Heart right ventricle (tissue), 16 donors: ENCODE measurements at regions not wholly inside any gene's neighbourhood (a gene's known extent, or its start where the extent isn't known, plus 50 kb on each side); places are given as distances from the start of the nearest gene placed in this dataset.

Experiments
- ATAC-seq, 8 donors: fragments of 200-7000 bp; cut with Tn5 transposase; one replicate each; pipeline ENCODE4 v1.9.1; 2020; ENCODE audit warnings: mild to moderate bottlenecking in 8 of 8, moderate library complexity in 8 of 8, moderate number of reproducible peaks in 1 of 8
- DNase-seq, 2 donors: peaks; one replicate each; pipeline ENCODE4 v3.0.0-alpha.2; 2020
- H3K27ac ChIP-seq, 10 donors: fragments of 200-600 bp; sonication (generic) in 2 of 10; one replicate each; pipeline versions ENCODE4 v1.5.0 to v1.8.0; 2020 to 2022; ENCODE audit warnings: mild to moderate bottlenecking in 3 of 10
- H3K27me3 ChIP-seq, 7 donors: fragments of 200-600 bp; one replicate each; pipeline ENCODE4 v1.8.0; 2021 to 2022; ENCODE audit warnings: mild to moderate bottlenecking in 2 of 7
- H3K36me3 ChIP-seq, 9 donors: fragments of 200-600 bp; sonication (generic) in 1 of 9; one replicate each; pipeline versions ENCODE4 v1.5.0 to v1.8.0; 2020 to 2022; ENCODE audit warnings: mild to moderate bottlenecking in 2 of 9
- H3K4me1 ChIP-seq, 9 donors: fragments of 200-600 bp; sonication (generic) in 1 of 9; one replicate each; pipeline versions ENCODE4 v1.5.0 to v1.8.0; 2020 to 2022; ENCODE audit warnings: mild to moderate bottlenecking in 4 of 9
- H3K4me3 ChIP-seq, 10 donors: fragments of 200-600 bp; sonication (generic) in 2 of 10; one replicate each; pipeline versions ENCODE4 v1.5.0 to v1.8.0; 2020 to 2022; ENCODE audit warnings: mild to moderate bottlenecking in 7 of 10, moderate library complexity in 2 of 10
- H3K9me3 ChIP-seq, 11 donors: fragments of 200-600 bp in 10 of 11; sonication (generic) in 2 of 11; one replicate each; pipeline versions ENCODE4 v1.5.0 to v1.8.0; 2013 to 2022; ENCODE audit warnings: mild to moderate bottlenecking in 2 of 11, control low read depth in 1 of 11, moderate library complexity in 1 of 11
- WGBS, 2 donors: extraction: QIAGEN DNeasy Blood & Tissue Kit; methylation state at CpG; one replicate each; pipeline ENCODE4 v1.1.7; 2013; ENCODE audit warnings: inconsistent platforms in 1 of 2; 5-methylcytosine and 5-hydroxymethylcytosine counted together
- intact Hi-C, 10 donors: fragments of 100-400 bp; cut with DNase I; formaldehyde crosslinking; loops; one replicate each; pipeline versions ENCODE4 v1.11.1 to v1.14.2; 2022
- TF ChIP-seq, protein P1 (sequence below), 9 donors: fragments of 200-600 bp; sonication (generic) in 2 of 9; IDR thresholded peaks; one replicate each; pipeline versions ENCODE4 v1.5.0 to v1.8.0; 2021 to 2022; ENCODE audit warnings: antibody characterized with exemption in 9 of 9, mild to moderate bottlenecking in 5 of 9, moderate library complexity in 1 of 9
- donor health status: Arrhythmogenic right ventricular cardiomyopathy.
- donor health status: ischemic (EF 13 %, LVEDD 7.1; RV severe dilation, severe dysfunction).
- donor health status: healthy with polysubstance abuse.
- donor health status: DM: no; HTN: yes; CAD: no.
- donor health status: DM: no; HTN: no; CAD: no.
- donor health status: ischemic (EF 25% LVEDD 6.9; RV normal size, moderate dysfunction).
- donor health status: ischemic (EF 25% LVEDD 5.7; RV mildly dilated, moderate dysfunction).
- donor health status: healthy.
- donor health status: DM: yes; HTN: yes; CAD: no.
- donor health status: Ischemic cardiomyopathy.
- donor health status: ischemic (EF 35%, LVEDD 5.7; RV mildly dilated, moderate dysfunction).
- donor health status: nonischemic (EF 11% LVEDD 7.7; RV severe dilation, severe dysfunction).
- donor health status: DM: yes; HTN: yes; CAD: no.
- donor health status: PGD.
- donor health status: ischemic (EF 29% LVEDD 5.4; RV normal size, mild dysfunction).
- donor health status: nonischemic (EF 23%, LVEDD 6.1; RV moderate dilation, normal function).

DNA sequence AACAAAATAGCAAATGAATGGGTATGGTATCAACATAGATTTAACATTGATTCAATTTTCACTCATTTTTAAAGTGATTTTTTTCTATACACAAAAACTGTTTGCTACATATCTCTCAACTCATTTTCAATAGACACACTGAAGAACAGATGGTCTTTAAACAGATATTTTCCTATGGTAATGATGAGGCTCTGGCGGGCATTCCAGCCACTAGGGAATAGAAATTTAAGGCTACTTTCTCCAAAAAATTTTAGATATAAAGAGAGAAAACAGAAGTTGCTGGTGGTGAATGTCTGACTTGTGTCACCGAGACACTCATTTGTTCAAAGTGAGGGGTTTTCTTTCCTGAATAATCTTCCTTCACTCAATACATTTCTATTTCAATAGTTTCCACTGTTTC is 693.0 kb downstream of the ETS1 start:
- TF ChIP-seq, protein P1, sequence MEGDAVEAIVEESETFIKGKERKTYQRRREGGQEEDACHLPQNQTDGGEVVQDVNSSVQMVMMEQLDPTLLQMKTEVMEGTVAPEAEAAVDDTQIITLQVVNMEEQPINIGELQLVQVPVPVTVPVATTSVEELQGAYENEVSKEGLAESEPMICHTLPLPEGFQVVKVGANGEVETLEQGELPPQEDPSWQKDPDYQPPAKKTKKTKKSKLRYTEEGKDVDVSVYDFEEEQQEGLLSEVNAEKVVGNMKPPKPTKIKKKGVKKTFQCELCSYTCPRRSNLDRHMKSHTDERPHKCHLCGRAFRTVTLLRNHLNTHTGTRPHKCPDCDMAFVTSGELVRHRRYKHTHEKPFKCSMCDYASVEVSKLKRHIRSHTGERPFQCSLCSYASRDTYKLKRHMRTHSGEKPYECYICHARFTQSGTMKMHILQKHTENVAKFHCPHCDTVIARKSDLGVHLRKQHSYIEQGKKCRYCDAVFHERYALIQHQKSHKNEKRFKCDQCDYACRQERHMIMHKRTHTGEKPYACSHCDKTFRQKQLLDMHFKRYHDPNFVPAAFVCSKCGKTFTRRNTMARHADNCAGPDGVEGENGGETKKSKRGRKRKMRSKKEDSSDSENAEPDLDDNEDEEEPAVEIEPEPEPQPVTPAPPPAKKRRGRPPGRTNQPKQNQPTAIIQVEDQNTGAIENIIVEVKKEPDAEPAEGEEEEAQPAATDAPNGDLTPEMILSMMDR (IDR thresholded peaks at IDR 0.05), result no peak
- 83 to 88% methylated on average over 2 of the region's 2 CpGs for WGBS, 2 donors

DNA sequence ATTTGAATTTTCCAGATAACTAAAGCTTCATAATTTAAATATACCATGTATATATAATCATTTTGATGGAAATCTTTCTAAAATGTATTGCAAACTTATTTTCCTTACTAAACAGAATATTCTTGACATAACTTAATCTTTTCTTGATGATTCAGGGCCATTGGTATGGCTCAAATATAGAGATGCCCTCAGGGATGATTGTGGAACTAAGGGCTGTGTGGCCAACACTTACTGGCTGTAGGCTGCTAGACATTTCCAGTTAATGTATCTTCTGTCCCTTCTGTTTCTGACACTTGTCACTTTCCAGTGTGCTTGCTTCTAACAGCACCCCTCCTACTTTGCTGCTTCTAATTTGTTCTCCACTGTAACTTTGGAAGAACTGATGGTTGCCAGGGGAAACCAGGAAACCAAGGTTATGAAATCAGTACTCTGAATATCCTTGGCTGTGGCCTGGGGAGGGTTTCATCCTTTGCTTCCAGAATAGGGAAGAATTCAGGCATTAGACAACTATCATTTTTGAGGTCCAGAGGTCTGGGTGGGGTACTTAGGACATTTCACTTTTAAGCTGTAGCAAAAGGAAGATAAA is 697.2 kb downstream of the ETS1 start:
- ATAC-seq, result no peak
- H3K9me3 ChIP-seq, result peaks cover 0 to 16% (median 8%) of the 10 kb centered on the region in 11 donors
- no peak overlapping the region for H3K4me3 ChIP-seq
- no peaks in the 10 kb centered on the region for H3K27me3 ChIP-seq
- no peak for DNase-seq
- H3K4me1 ChIP-seq, result no peaks in the 10 kb centered on the region
- H3K27ac ChIP-seq, result no peak overlapping the region
- TF ChIP-seq, protein P1 (IDR thresholded peaks at IDR 0.05), result no peak
- intact Hi-C loops, result no loop called here
- H3K36me3 ChIP-seq, result no peaks in the 10 kb centered on the region

More for the DNA sequence above, 693.0 kb downstream of the ETS1 start:
- H3K36me3 ChIP-seq, result no peaks in the 10 kb centered on the region
- intact Hi-C loops, result no loop called here
- H3K4me1 ChIP-seq, result no peaks in the 10 kb centered on the region
- no peak overlapping the region for H3K27ac ChIP-seq
- H3K4me3 ChIP-seq, result no peak overlapping the region
- DNase-seq (no peak), ATAC-seq (no peak)
- H3K9me3 ChIP-seq, result peaks cover 0 to 19% (median 5%) of the 10 kb centered on the region in 11 donors
- no peaks in the 10 kb centered on the region for H3K27me3 ChIP-seq

DNA sequence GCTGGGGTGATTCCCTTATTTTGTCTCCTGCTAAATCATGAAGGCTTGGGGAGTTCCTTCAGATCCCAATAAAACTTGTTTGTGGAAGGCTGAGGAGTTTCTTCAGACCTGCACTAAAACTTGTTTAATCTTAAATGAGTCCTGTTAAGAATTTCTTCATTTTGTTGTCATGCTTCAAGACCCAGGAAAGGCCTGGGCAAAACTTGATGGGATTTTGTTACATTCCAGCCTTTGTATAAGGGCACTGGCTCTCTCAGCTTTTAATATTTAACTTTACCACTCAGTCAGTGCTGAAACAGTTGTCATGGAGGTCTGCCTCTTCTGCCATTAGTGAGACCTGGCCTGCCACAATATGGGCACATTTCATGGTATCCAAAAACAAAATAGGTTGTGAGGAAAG is 699.0 kb downstream of the ETS1 start:
- DNase-seq (no peak), ATAC-seq (no peak)
- no peak overlapping the region for H3K27ac ChIP-seq
- intact Hi-C loops, result no loop called here
- no peaks in the 10 kb centered on the region for H3K36me3 ChIP-seq
- TF ChIP-seq, protein P1 (IDR thresholded peaks at IDR 0.05), result no peak
- H3K27me3 ChIP-seq, result no peaks in the 10 kb centered on the region
- no peaks in the 10 kb centered on the region for H3K4me1 ChIP-seq
- peaks cover 0 to 19% (median 8%) of the 10 kb centered on the region in 11 donors for H3K9me3 ChIP-seq
- no peak overlapping the region for H3K4me3 ChIP-seq

DNA sequence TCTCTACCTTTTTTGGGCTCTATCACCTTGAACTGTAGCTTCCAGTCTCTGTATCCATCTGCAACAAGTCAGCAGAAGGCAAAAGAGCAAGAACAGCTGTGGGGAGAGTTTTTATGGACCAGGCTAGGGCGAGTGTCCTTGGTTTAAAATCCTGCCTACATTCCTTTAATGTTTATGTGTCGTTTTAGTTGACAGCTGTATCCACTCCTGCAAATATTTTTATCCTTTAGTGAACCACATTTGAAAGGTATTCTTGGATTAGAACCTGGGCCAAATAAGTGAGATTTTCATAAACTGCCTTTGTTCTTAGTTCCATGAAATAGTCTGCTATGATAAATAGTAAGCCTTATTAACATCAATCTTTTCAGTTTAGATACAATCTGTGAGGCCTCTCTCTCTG is 712.2 kb downstream of the ETS1 start:
- DNase-seq (no peak), ATAC-seq (no peak)
- WGBS, 2 donors, result 26 to 36% methylated on average over 2 of the region's 2 CpGs
- H3K4me3 ChIP-seq, result no peak overlapping the region
- intact Hi-C loops, result no loop called here
- no peaks in the 10 kb centered on the region for H3K27me3 ChIP-seq
- TF ChIP-seq, protein P1 (IDR thresholded peaks at IDR 0.05), result no peak
- no peaks in the 10 kb centered on the region for H3K9me3 ChIP-seq
- H3K36me3 ChIP-seq, result no peaks in the 10 kb centered on the region
- H3K4me1 ChIP-seq, result no peaks in the 10 kb centered on the region
- no peak overlapping the region for H3K27ac ChIP-seq
